ENCODE measurements at regions not wholly inside any gene's neighbourhood (a gene's known extent, or its start where the extent isn't known, plus 50 kb on each side); places are given as distances from the start of the nearest gene placed in this dataset.

GRCh38 chr6:53983301-53983700 lies 127.9 kb upstream of the MLIP start:
- Histone ChIP-seq H3K27ac (no peak overlapping the region), H3K9me3 (no peaks in the 10 kb centered on the region), H3K9ac (ENCODE audit: low read depth in 2 of 2, low read length in 2 of 2) (no peak overlapping the region), H3K4me1 (no peaks in the 10 kb centered on the region), H3K4me3 (no peak overlapping the region), H3K36me3 (no peaks in the 10 kb centered on the region), H3K27me3 (no peaks in the 10 kb centered on the region)
- DNase-seq = no peak
- intact Hi-C loops (cut with DNase I) = loop anchor here (5.0 kb wide), 1 partner anchor 1254 kb away; no protein-coding TSS in a partner anchor
- no peak for TF ChIP-seq CTCF (IDR thresholded peaks at IDR 0.05)

- no peak overlapping the region for H3K9ac ChIP-seq (ENCODE audit: low read depth in 2 of 2, low read length in 2 of 2)
- no peak for TF ChIP-seq CTCF (IDR thresholded peaks at IDR 0.05)
- no peaks in the 10 kb centered on the region for H3K4me1 ChIP-seq
- no peaks in the 10 kb centered on the region for H3K9me3 ChIP-seq
- H3K27ac ChIP-seq = no peak overlapping the region
- intact Hi-C loops (cut with DNase I) = loop anchor here (5.0 kb wide), 1 partner anchor 1253 kb away; no protein-coding TSS in a partner anchor
- no peak overlapping the region for H3K4me3 ChIP-seq
- no peaks in the 10 kb centered on the region for H3K27me3 ChIP-seq
- no peaks in the 10 kb centered on the region for H3K36me3 ChIP-seq
- DNase-seq = no peak
Measured at GRCh38 chr6:53984163-53984562, 127.1 kb upstream of the MLIP start.

GRCh38 chr6:53984581-53984980 lies 126.7 kb upstream of the MLIP start:
- no peak overlapping the region for H3K27ac ChIP-seq
- intact Hi-C loops (cut with DNase I) = loop anchor here (5.0 kb wide), 1 partner anchor 1253 kb away; no protein-coding TSS in a partner anchor
- no peaks in the 10 kb centered on the region for H3K27me3 ChIP-seq
- H3K9me3 ChIP-seq = no peaks in the 10 kb centered on the region
- no peak for TF ChIP-seq CTCF (IDR thresholded peaks at IDR 0.05)
- no peak overlapping the region for H3K9ac ChIP-seq (ENCODE audit: low read depth in 2 of 2, low read length in 2 of 2)
- no peaks in the 10 kb centered on the region for H3K36me3 ChIP-seq
- H3K4me3 ChIP-seq = no peak overlapping the region
- no peaks in the 10 kb centered on the region for H3K4me1 ChIP-seq
- no peak for DNase-seq

GRCh38 chr6:53985366-53985765 lies 125.9 kb upstream of the MLIP start:
- no peaks in the 10 kb centered on the region for H3K27me3 ChIP-seq
- no peak overlapping the region for H3K4me3 ChIP-seq
- intact Hi-C loops (cut with DNase I) = no loop called here
- no peak for DNase-seq
- H3K36me3 ChIP-seq = no peaks in the 10 kb centered on the region
- H3K27ac ChIP-seq = no peak overlapping the region
- H3K9me3 ChIP-seq = no peaks in the 10 kb centered on the region
- no peak overlapping the region for H3K9ac ChIP-seq (ENCODE audit: low read depth in 2 of 2, low read length in 2 of 2)
- TF ChIP-seq CTCF (IDR thresholded peaks at IDR 0.05) = no peak
- no peaks in the 10 kb centered on the region for H3K4me1 ChIP-seq

GRCh38 chr6:53986165-53986720 lies 125.0 kb upstream of the MLIP start:
- no peak overlapping the region for H3K4me3 ChIP-seq
- H3K4me1 ChIP-seq = no peaks in the 10 kb centered on the region
- H3K27ac ChIP-seq = no peak overlapping the region
- intact Hi-C loops (cut with DNase I) = loop anchor here (2.0 kb wide), 1 partner anchor 283 kb away; no protein-coding TSS in a partner anchor
- H3K9me3 ChIP-seq = no peaks in the 10 kb centered on the region
- no peaks in the 10 kb centered on the region for H3K27me3 ChIP-seq
- H3K9ac ChIP-seq (ENCODE audit: low read depth in 2 of 2, low read length in 2 of 2) = no peak overlapping the region
- peak; percentile 49 for DNase-seq
- TF ChIP-seq CTCF (IDR thresholded peaks at IDR 0.05) = peak; percentile 85
- no peaks in the 10 kb centered on the region for H3K36me3 ChIP-seq
